ENCODE measurements at regions not wholly inside any gene's neighbourhood (a gene's known extent, or its start where the extent isn't known, plus 50 kb on each side); places are given as distances from the start of the nearest gene placed in this dataset.

- no peak for DNase-seq (ENCODE audit: low read depth)
These were observed 102.8 kb upstream of the F3 start for GRCh38 chr1:94644352-94644751.

- DNase-seq (ENCODE audit: low read depth), result no peak
These were observed 102.3 kb upstream of the F3 start for GRCh38 chr1:94643819-94644218.

GRCh38 chr1:94642617-94643321, 101.2 kb upstream of the F3 start:
- DNase-seq (ENCODE audit: low read depth), result no peak

GRCh38 chr1:94641990-94642389, 100.4 kb upstream of the F3 start:
- no peak for DNase-seq (ENCODE audit: low read depth)

- DNase-seq (ENCODE audit: low read depth), result no peak
These were observed 98.6 kb upstream of the F3 start for GRCh38 chr1:94640125-94640524.

GRCh38 chr1:94637121-94637520, 95.6 kb upstream of the F3 start:
- DNase-seq (ENCODE audit: low read depth), result no peak

- DNase-seq (ENCODE audit: low read depth), result no peak
These were observed 95.1 kb upstream of the F3 start for GRCh38 chr1:94636624-94637023.

GRCh38 chr1:94636100-94636499, 94.5 kb upstream of the F3 start:
- DNase-seq (ENCODE audit: low read depth), result no peak

GRCh38 chr1:94634977-94635416, 93.4 kb upstream of the F3 start:
- no peak for DNase-seq (ENCODE audit: low read depth)

- no peak for DNase-seq (ENCODE audit: low read depth)
These were observed 91.5 kb upstream of the F3 start for GRCh38 chr1:94633051-94633450.

- DNase-seq (ENCODE audit: low read depth), result no peak
These were observed 88.0 kb upstream of the F3 start for GRCh38 chr1:94629259-94630181.

- DNase-seq (ENCODE audit: low read depth), result no peak
These were observed 86.9 kb upstream of the F3 start for GRCh38 chr1:94628499-94628843.

GRCh38 chr1:94627771-94628498, 86.4 kb upstream of the F3 start:
- no peak for DNase-seq (ENCODE audit: low read depth)

GRCh38 chr1:94624203-94624602, 82.6 kb upstream of the F3 start:
- no peak for DNase-seq (ENCODE audit: low read depth)

- DNase-seq (ENCODE audit: low read depth), result no peak
These were observed 82.1 kb upstream of the F3 start for GRCh38 chr1:94623560-94624148.

- DNase-seq (ENCODE audit: low read depth), result no peak
These were observed 81.2 kb upstream of the F3 start for GRCh38 chr1:94622757-94623156.

- DNase-seq (ENCODE audit: low read depth), result no peak
These were observed 80.2 kb upstream of the F3 start for GRCh38 chr1:94621802-94622201.

GRCh38 chr1:94621395-94621794, 79.8 kb upstream of the F3 start:
- no peak for DNase-seq (ENCODE audit: low read depth)

GRCh38 chr1:94620345-94621031, 78.9 kb upstream of the F3 start:
- no peak for DNase-seq (ENCODE audit: low read depth)

- DNase-seq (ENCODE audit: low read depth), result no peak
These were observed 78.2 kb upstream of the F3 start for GRCh38 chr1:94619731-94620130.

- no peak for DNase-seq (ENCODE audit: low read depth)
These were observed 76.6 kb upstream of the F3 start for GRCh38 chr1:94617957-94618739.

All from HS-5 (cell line).